GM23338 (cell line): ENCODE measurements at regions not wholly inside any gene's neighbourhood (a gene's known extent, or its start where the extent isn't known, plus 50 kb on each side); places are given as distances from the start of the nearest gene placed in this dataset.

Experiments
- ATAC-seq: fragments of 200-7000 bp; cut with Tn5 transposase; 3 replicates; pipeline ENCODE4 v1.9.1; 2020
- DNase-seq: peaks from one replicate; pipeline ENCODE4 v3.0.0-alpha.2; 2015; ENCODE audit warnings: low spot score
- H2AFZ ChIP-seq: fragments of 200-600 bp; sonication (generic); 2 replicates; pipeline ENCODE4 v1.8.0; 2016; ENCODE audit warnings: antibody characterized with exemption, mild to moderate bottlenecking, moderate library complexity
- H3F3A ChIP-seq: fragments of 200-600 bp; sonication (generic); replicated peaks from 2 replicates; pipeline ENCODE4 v1.8.0; 2017; ENCODE audit warnings: antibody characterized with exemption, mixed run types, low read depth
- H3K27ac ChIP-seq: fragments of 200-600 bp; sonication (generic); 2 replicates; pipeline ENCODE4 v1.6.1; 2016; ENCODE audit warnings: low read depth
- H3K27me3 ChIP-seq: fragments of 200-600 bp; sonication (generic); 2 replicates; pipeline ENCODE4 v1.8.0; 2016; ENCODE audit warnings: mild to moderate bottlenecking, mixed run types, moderate library complexity; ENCODE audit not compliant: insufficient read depth
- H3K36me3 ChIP-seq: fragments of 200-600 bp; sonication (generic); 2 replicates; pipeline ENCODE4 v1.8.0; 2016; ENCODE audit warnings: mild to moderate bottlenecking; ENCODE audit not compliant: insufficient read depth
- H3K4me1 ChIP-seq: fragments of 200-600 bp; sonication (generic); 2 replicates; pipeline ENCODE4 v1.8.0; 2016; ENCODE audit warnings: mild to moderate bottlenecking, moderate library complexity; ENCODE audit not compliant: insufficient read depth
- H3K4me2 ChIP-seq: fragments of 200-600 bp; sonication (generic); 2 replicates; pipeline ENCODE4 v1.7.1; 2017; ENCODE audit warnings: mixed run types
- H3K4me3 ChIP-seq: fragments of 200-600 bp; sonication (generic); 2 replicates; pipeline ENCODE4 v1.6.1; 2016; ENCODE audit warnings: mixed run types
- H3K79me2 ChIP-seq: fragments of 200-600 bp; sonication (generic); replicated peaks from 2 replicates; pipeline ENCODE4 v1.8.0; 2017; ENCODE audit warnings: mild to moderate bottlenecking; ENCODE audit not compliant: insufficient read depth
- H3K9me2 ChIP-seq: fragments of 200-600 bp; sonication (generic); 2 replicates; pipeline ENCODE4 v1.8.0; 2017; ENCODE audit not compliant: insufficient read depth
- H4K20me1 ChIP-seq: fragments of 200-600 bp; sonication (generic); replicated peaks from 2 replicates; pipeline ENCODE4 v1.8.0; 2017; ENCODE audit warnings: mild to moderate bottlenecking; ENCODE audit not compliant: insufficient read depth
- H3K27ac Mint-ChIP-seq: 2 replicates; pipeline ENCODE4 v1.8.0; 2020; ENCODE audit warnings: inconsistent platforms, mild to moderate bottlenecking, moderate library complexity, mixed read lengths
- H3K27me3 Mint-ChIP-seq: 3 replicates; pipeline ENCODE4 v1.8.0; 2022; ENCODE audit warnings: low read depth, mild to moderate bottlenecking, moderate library complexity, mixed read lengths, inconsistent platforms; ENCODE audit not compliant: insufficient read depth, poor library complexity
- H3K36me3 Mint-ChIP-seq: 3 replicates; pipeline ENCODE4 v1.8.0; 2021; ENCODE audit warnings: low read depth, mild to moderate bottlenecking, inconsistent platforms, moderate library complexity, mixed read lengths
- H3K4me1 Mint-ChIP-seq: 3 replicates; pipeline ENCODE4 v1.8.0; 2020; ENCODE audit warnings: mild to moderate bottlenecking, inconsistent platforms, mixed read lengths
- H3K4me3 Mint-ChIP-seq: 3 replicates; pipeline ENCODE4 v1.8.0; 2021; ENCODE audit warnings: moderate library complexity, mild to moderate bottlenecking, inconsistent platforms, mixed read lengths
- H3K9me3 Mint-ChIP-seq: 3 replicates; pipeline ENCODE4 v1.8.0; 2020; ENCODE audit warnings: moderate library complexity, mild to moderate bottlenecking, inconsistent platforms, mixed read lengths
- CTCF ChIP-seq, 2 experiments: fragments of 200-600 bp in 1 of 2; sonication (generic) in 1 of 2; conservative IDR thresholded peaks; 2 replicates each; pipeline versions ENCODE4 v1.5.1 to v1.6.1; 2016 to 2017; ENCODE audit warnings: antibody characterized with exemption in 2 of 2, low read depth in 2 of 2, mild to moderate bottlenecking in 2 of 2, moderate library complexity in 1 of 2
- STAT1 ChIP-seq: IDR thresholded peaks from one replicate; pipeline ENCODE4 v1.6.1; 2016; ENCODE audit warnings: antibody characterized with exemption; ENCODE audit not compliant: unreplicated experiment
- ZNF331 ChIP-seq: fragments of 250-450 bp; sonication (Bioruptor Pico); IDR thresholded peaks from 2 replicates; pipeline ENCODE4 v1.5.0; 2020; ENCODE audit warnings: low read depth, mild to moderate bottlenecking, moderate library complexity
- ZNF462 ChIP-seq: fragments of 250-450 bp; sonication (Bioruptor Pico); IDR thresholded peaks from 2 replicates; pipeline ENCODE4 v1.5.0; 2020; ENCODE audit warnings: mild to moderate bottlenecking, moderate library complexity

- H3K27me3 Mint-ChIP-seq: no peaks in the 10 kb centered on the region
- H3K27ac Mint-ChIP-seq: no peak overlapping the region
- no peak for TF ChIP-seq ZNF462
- TF ChIP-seq ZNF331 (CRISPR knock-in tag): no peak
- TF ChIP-seq STAT1: no peak
- no peaks in the 10 kb centered on the region for H3K79me2 ChIP-seq
- DNase-seq: no peak
- H3K4me3 Mint-ChIP-seq: no peak overlapping the region
- no peaks in the 10 kb centered on the region for H3K36me3 ChIP-seq
- H3K4me1 ChIP-seq: no peaks in the 10 kb centered on the region
- no peaks in the 10 kb centered on the region; the same call in 1 of the 2 replicates for H4K20me1 ChIP-seq
- no peak overlapping the region for H2AFZ ChIP-seq
- no peak for ATAC-seq
- H3K9me2 ChIP-seq: no peaks in the 10 kb centered on the region
- H3K4me3 ChIP-seq: no peak overlapping the region
- H3K4me1 Mint-ChIP-seq: 0 out of 3 replicates have a peak, but pooled peaks cover 3% of the 10 kb centered on the region
- H3F3A ChIP-seq: no peaks in the 10 kb centered on the region
- H3K27ac ChIP-seq: no peak overlapping the region
- no peak overlapping the region for H3K4me2 ChIP-seq
- H3K9me3 Mint-ChIP-seq: no peaks in the 10 kb centered on the region
- H3K36me3 Mint-ChIP-seq: no peaks in the 10 kb centered on the region
- no peaks in the 10 kb centered on the region for H3K27me3 ChIP-seq
Measured at GRCh38 chr11:21924262-21924661, 268.6 kb upstream of the ANO5 start.

- Histone ChIP-seq H3K4me2 (no peak overlapping the region), H3K36me3 (no peaks in the 10 kb centered on the region), H3K4me1 (no peaks in the 10 kb centered on the region), H3K79me2 (no peaks in the 10 kb centered on the region), H3F3A (no peaks in the 10 kb centered on the region), H3K4me3 (no peak overlapping the region), H3K27me3 (no peaks in the 10 kb centered on the region), H2AFZ (no peak overlapping the region), H3K9me2 (no peaks in the 10 kb centered on the region), H4K20me1 (no peaks in the 10 kb centered on the region; the same call in 1 of the 2 replicates), H3K27ac (no peak overlapping the region)
- ATAC-seq (no peak), DNase-seq (no peak)
- no peaks in the 10 kb centered on the region for H3K27me3 Mint-ChIP-seq
- H3K9me3 Mint-ChIP-seq: no peaks in the 10 kb centered on the region
- no peak for TF ChIP-seq CTCF (conservative IDR thresholded peaks at IDR 0.05; ENCODE audit: low read depth in 2 of 2)
- no peak overlapping the region for H3K4me3 Mint-ChIP-seq
- 0 out of 3 replicates have a peak, but pooled peaks cover 3% of the 10 kb centered on the region for H3K4me1 Mint-ChIP-seq
- H3K36me3 Mint-ChIP-seq: no peaks in the 10 kb centered on the region
- no peak overlapping the region for H3K27ac Mint-ChIP-seq
Measured at GRCh38 chr11:21927628-21928027, 265.3 kb upstream of the ANO5 start.
